ENCODE measurements at regions not wholly inside any gene's neighbourhood (a gene's known extent, or its start where the extent isn't known, plus 50 kb on each side); places are given as distances from the start of the nearest gene placed in this dataset.

GRCh38 chr12:38391007-38391406 is 74.4 kb downstream of the ALG10B start:
- DNase-seq = no peak
- WGBS, 4 donors = 28 to 57% (median 52%) methylated on average over 1 of the region's 1 CpG
- no peak overlapping the region for H3K4me3 ChIP-seq
- no peaks in the 10 kb centered on the region for H3K4me1 ChIP-seq (replicated peaks in 1 of 2)
- H3K36me3 ChIP-seq (replicated peaks in 1 of 2) = no peaks in the 10 kb centered on the region
- intact Hi-C loops (cut with DNase I) = no loop called here
- TF ChIP-seq POLR2A (IDR thresholded peaks at IDR 0.05) = no peak
- no peak for TF ChIP-seq CTCF (IDR thresholded peaks at IDR 0.05)
- H3K27me3 ChIP-seq = no peaks in the 10 kb centered on the region
- H3K9me3 ChIP-seq (replicated peaks in 1 of 3) = no peaks in the 10 kb centered on the region
- H3K27ac ChIP-seq = no peak overlapping the region

- TF ChIP-seq POLR2A (IDR thresholded peaks at IDR 0.05) (no peak), CTCF (IDR thresholded peaks at IDR 0.05) (no peak)
- H3K27me3 ChIP-seq = no peaks in the 10 kb centered on the region
- 46 to 64% (median 58%) methylated on average over 5 of the region's 5 CpGs for WGBS, 4 donors
- no peaks in the 10 kb centered on the region for H3K36me3 ChIP-seq (replicated peaks in 1 of 2)
- no peaks in the 10 kb centered on the region for H3K9me3 ChIP-seq (replicated peaks in 1 of 3)
- no peaks in the 10 kb centered on the region for H3K4me1 ChIP-seq (replicated peaks in 1 of 2)
- no peak overlapping the region for H3K27ac ChIP-seq
- DNase-seq = no peak
- no peak overlapping the region for H3K4me3 ChIP-seq
- intact Hi-C loops (cut with DNase I) = no loop called here
Observed at GRCh38 chr12:38392554-38393144, 76.1 kb downstream of the ALG10B start.

- Histone ChIP-seq H3K36me3 (replicated peaks in 1 of 2) (no peaks in the 10 kb centered on the region), H3K4me3 (no peak overlapping the region), H3K4me1 (replicated peaks in 1 of 2) (no peaks in the 10 kb centered on the region), H3K27ac (no peak overlapping the region), H3K9me3 (replicated peaks in 1 of 3) (no peaks in the 10 kb centered on the region), H3K27me3 (no peaks in the 10 kb centered on the region)
- intact Hi-C loops (cut with DNase I) = no loop called here
- no peak for DNase-seq
- WGBS, 4 donors = 39 to 75% (median 63%) methylated on average over 2 of the region's 2 CpGs
- TF ChIP-seq CTCF (IDR thresholded peaks at IDR 0.05) (no peak), POLR2A (IDR thresholded peaks at IDR 0.05) (no peak)
Observed at GRCh38 chr12:38399711-38400206, 83.2 kb downstream of the ALG10B start.

- DNase-seq = no peak
- intact Hi-C loops (cut with DNase I) = no loop called here
- Histone ChIP-seq H3K36me3 (replicated peaks in 1 of 2) (no peaks in the 10 kb centered on the region), H3K9me3 (replicated peaks in 1 of 3) (no peaks in the 10 kb centered on the region), H3K27ac (no peak overlapping the region), H3K27me3 (no peaks in the 10 kb centered on the region), H3K4me3 (no peak overlapping the region), H3K4me1 (replicated peaks in 1 of 2) (no peaks in the 10 kb centered on the region)
- TF ChIP-seq POLR2A (IDR thresholded peaks at IDR 0.05) = no peak
- no peak for TF ChIP-seq CTCF (IDR thresholded peaks at IDR 0.05)
Observed at GRCh38 chr12:38402811-38403210, 86.2 kb downstream of the ALG10B start.
